ENCODE measurements at regions not wholly inside any gene's neighbourhood (a gene's known extent, or its start where the extent isn't known, plus 50 kb on each side); places are given as distances from the start of the nearest gene placed in this dataset.

GRCh38 chr19:30778961-30779715, 407.0 kb downstream of the ZNF536 start:
- no peak for DNase-seq
- Mint-ChIP-seq H3K36me3 (ENCODE audit: low read depth) (no peaks in the 10 kb centered on the region), H3K4me1 (no peaks in the 10 kb centered on the region), H3K4me3 (no peak overlapping the region), H3K27ac (no peak overlapping the region), H3K9me3 (no peaks in the 10 kb centered on the region), H3K27me3 (ENCODE audit: insufficient read depth) (no peaks in the 10 kb centered on the region)
- Histone ChIP-seq H3K4me3 (ENCODE audit: low read length) (no peak overlapping the region), H3K27ac (ENCODE audit: low read depth, low read length) (no peak overlapping the region), H3K36me3 (ENCODE audit: control insufficient read depth, insufficient read depth, low read length) (no peaks in the 10 kb centered on the region), H3K4me1 (ENCODE audit: control insufficient read depth, insufficient read depth, low read length) (no peaks in the 10 kb centered on the region), H3K27me3 (ENCODE audit: control insufficient read depth, insufficient read depth, low read length, poor library complexity, severe bottlenecking) (peaks cover 9% of the 10 kb centered on the region), H3K9ac (ENCODE audit: extremely low read depth, low read length, poor library complexity, severe bottlenecking) (no peak overlapping the region), H3K9me3 (ENCODE audit: control insufficient read depth, low read length) (no peaks in the 10 kb centered on the region)
- TF ChIP-seq CTCF (conservative IDR thresholded peaks at IDR 0.05) = no peak
- WGBS, 2 experiments (ENCODE audit: insufficient coverage in 1 of 2, insufficient read length in 1 of 2) = 89 to 96% methylated on average over 7 to 14 of the region's 14 CpGs

- Mint-ChIP-seq H3K9me3 (no peaks in the 10 kb centered on the region), H3K4me1 (no peaks in the 10 kb centered on the region), H3K36me3 (ENCODE audit: low read depth) (no peaks in the 10 kb centered on the region), H3K27me3 (ENCODE audit: insufficient read depth) (no peaks in the 10 kb centered on the region), H3K4me3 (no peak overlapping the region), H3K27ac (no peak overlapping the region)
- Histone ChIP-seq H3K4me3 (ENCODE audit: low read length) (no peak overlapping the region), H3K27me3 (ENCODE audit: control insufficient read depth, insufficient read depth, low read length, poor library complexity, severe bottlenecking) (peaks cover 4% of the 10 kb centered on the region), H3K9ac (ENCODE audit: extremely low read depth, low read length, poor library complexity, severe bottlenecking) (no peak overlapping the region), H3K9me3 (ENCODE audit: control insufficient read depth, low read length) (no peaks in the 10 kb centered on the region), H3K4me1 (ENCODE audit: control insufficient read depth, insufficient read depth, low read length) (no peaks in the 10 kb centered on the region), H3K36me3 (ENCODE audit: control insufficient read depth, insufficient read depth, low read length) (no peaks in the 10 kb centered on the region), H3K27ac (ENCODE audit: low read depth, low read length) (no peak overlapping the region)
- DNase-seq = no peak
- no peak for TF ChIP-seq CTCF (conservative IDR thresholded peaks at IDR 0.05)
- WGBS, 2 experiments (ENCODE audit: insufficient coverage in 1 of 2, insufficient read length in 1 of 2) = 86 to 100% methylated on average over 2 of the region's 2 CpGs
These were observed 405.9 kb downstream of the ZNF536 start for GRCh38 chr19:30778061-30778460.

GRCh38 chr19:30775956-30776355, 403.8 kb downstream of the ZNF536 start:
- no peaks in the 10 kb centered on the region for H3K36me3 Mint-ChIP-seq (ENCODE audit: low read depth)
- H3K4me1 Mint-ChIP-seq = no peaks in the 10 kb centered on the region
- DNase-seq = no peak

More at GRCh38 chr19:30775956-30776355, 403.8 kb downstream of the ZNF536 start:
- Histone ChIP-seq H3K36me3 (ENCODE audit: control insufficient read depth, insufficient read depth, low read length) (no peaks in the 10 kb centered on the region), H3K4me3 (ENCODE audit: low read length) (no peak overlapping the region), H3K9me3 (ENCODE audit: control insufficient read depth, low read length) (no peaks in the 10 kb centered on the region), H3K27ac (ENCODE audit: low read depth, low read length) (no peak overlapping the region), H3K9ac (ENCODE audit: extremely low read depth, low read length, poor library complexity, severe bottlenecking) (no peak overlapping the region), H3K4me1 (ENCODE audit: control insufficient read depth, insufficient read depth, low read length) (no peaks in the 10 kb centered on the region), H3K27me3 (ENCODE audit: control insufficient read depth, insufficient read depth, low read length, poor library complexity, severe bottlenecking) (no peaks in the 10 kb centered on the region)
- no peak for TF ChIP-seq CTCF (conservative IDR thresholded peaks at IDR 0.05)
- no peaks in the 10 kb centered on the region for H3K9me3 Mint-ChIP-seq
- H3K27me3 Mint-ChIP-seq (ENCODE audit: insufficient read depth) = no peaks in the 10 kb centered on the region
- H3K4me3 Mint-ChIP-seq = no peak overlapping the region
- H3K27ac Mint-ChIP-seq = no peak overlapping the region
- WGBS, 2 experiments (ENCODE audit: insufficient coverage in 1 of 2, insufficient read length in 1 of 2) = 95 to 100% methylated on average over 1 to 4 of the region's 4 CpGs

All from endodermal cell (in vitro differentiated cells).